ENCODE measurements at regions not wholly inside any gene's neighbourhood (a gene's known extent, or its start where the extent isn't known, plus 50 kb on each side); places are given as distances from the start of the nearest gene placed in this dataset.
"Not testable (repeated sequence)": the region's sequence is repeated elsewhere in the genome, so short reads cannot be mapped to it uniquely, and the experiment has no call there.

GRCh38 chr21:24514081-24514733 is 1093.1 kb downstream of the MRPL39 start:
- no peaks in the 10 kb centered on the region for H3K9me3 ChIP-seq (ENCODE audit: insufficient read depth, low read depth, low read length)

GRCh38 chr21:24509131-24509530 is 1098.2 kb downstream of the MRPL39 start:
- Histone ChIP-seq H3K9me3 (ENCODE audit: insufficient read depth, low read depth, low read length) (peaks cover 3% of the 10 kb centered on the region; the same call in 1 of the 2 replicates), H3K9ac (ENCODE audit: low read depth, low read length) (no peak overlapping the region), H3K4me3 (ENCODE audit: low read length) (no peak overlapping the region), H3K4me1 (ENCODE audit: insufficient read depth, low read length) (no peaks in the 10 kb centered on the region), H3K27me3 (ENCODE audit: insufficient read depth, low read length) (no peaks in the 10 kb centered on the region), H3K36me3 (ENCODE audit: insufficient read depth, low read length) (no peaks in the 10 kb centered on the region), H3K27ac (ENCODE audit: low read depth, low read length) (no peak overlapping the region)
- 100% methylated on average over 1 of the region's 1 CpG for WGBS

More at GRCh38 chr21:24514081-24514733, 1093.1 kb downstream of the MRPL39 start:
- 74% methylated on average over 4 of the region's 6 CpGs for WGBS
- Histone ChIP-seq H3K4me1 (ENCODE audit: insufficient read depth, low read length) (no peaks in the 10 kb centered on the region), H3K27me3 (ENCODE audit: insufficient read depth, low read length) (no peaks in the 10 kb centered on the region), H3K27ac (ENCODE audit: low read depth, low read length) (no peak overlapping the region), H3K36me3 (ENCODE audit: insufficient read depth, low read length) (no peaks in the 10 kb centered on the region), H3K9ac (ENCODE audit: low read depth, low read length) (no peak overlapping the region), H3K4me3 (ENCODE audit: low read length) (no peak overlapping the region)

GRCh38 chr21:24486973-24487372 is 1120.3 kb downstream of the MRPL39 start:
- H3K9ac ChIP-seq (ENCODE audit: low read depth, low read length): no peak overlapping the region
- no peaks in the 10 kb centered on the region for H3K36me3 ChIP-seq (ENCODE audit: insufficient read depth, low read length)
- no peaks in the 10 kb centered on the region for H3K9me3 ChIP-seq (ENCODE audit: insufficient read depth, low read depth, low read length)
- H3K27ac ChIP-seq (ENCODE audit: low read depth, low read length): no peak overlapping the region
- H3K4me3 ChIP-seq (ENCODE audit: low read length): no peak overlapping the region
- no CpG with 5 or more reads among the region's 1 CpG for WGBS
- H3K27me3 ChIP-seq (ENCODE audit: insufficient read depth, low read length): no peaks in the 10 kb centered on the region
- H3K4me1 ChIP-seq (ENCODE audit: insufficient read depth, low read length): no peaks in the 10 kb centered on the region

GRCh38 chr21:24483361-24483760 is 1123.9 kb downstream of the MRPL39 start:
- 88% methylated on average over 1 of the region's 1 CpG for WGBS
- H3K27ac ChIP-seq (ENCODE audit: low read depth, low read length); H3K4me3 ChIP-seq (ENCODE audit: low read length); H3K4me1 ChIP-seq (ENCODE audit: insufficient read depth, low read length); H3K36me3 ChIP-seq (ENCODE audit: insufficient read depth, low read length); H3K27me3 ChIP-seq (ENCODE audit: insufficient read depth, low read length); H3K9me3 ChIP-seq (ENCODE audit: insufficient read depth, low read depth, low read length); H3K9ac ChIP-seq (ENCODE audit: low read depth, low read length): not testable (repeated sequence)

GRCh38 chr21:24470852-24471251 is 1136.4 kb downstream of the MRPL39 start:
- no peaks in the 10 kb centered on the region for H3K4me1 ChIP-seq (ENCODE audit: insufficient read depth, low read length)
- H3K4me3 ChIP-seq (ENCODE audit: low read length): no peak overlapping the region
- H3K27ac ChIP-seq (ENCODE audit: low read depth, low read length): no peak overlapping the region
- no peak overlapping the region for H3K9ac ChIP-seq (ENCODE audit: low read depth, low read length)
- 91% methylated on average over 6 of the region's 6 CpGs for WGBS
- no peaks in the 10 kb centered on the region; the same call in 1 of the 2 replicates for H3K9me3 ChIP-seq (ENCODE audit: insufficient read depth, low read depth, low read length)
- no peaks in the 10 kb centered on the region for H3K36me3 ChIP-seq (ENCODE audit: insufficient read depth, low read length)
- no peaks in the 10 kb centered on the region for H3K27me3 ChIP-seq (ENCODE audit: insufficient read depth, low read length)

GRCh38 chr21:24456358-24456757 is 1150.9 kb downstream of the MRPL39 start:
- Histone ChIP-seq H3K27me3 (ENCODE audit: insufficient read depth, low read length) (no peaks in the 10 kb centered on the region), H3K4me1 (ENCODE audit: insufficient read depth, low read length) (no peaks in the 10 kb centered on the region), H3K4me3 (ENCODE audit: low read length) (no peak overlapping the region), H3K27ac (ENCODE audit: low read depth, low read length) (no peak overlapping the region), H3K9ac (ENCODE audit: low read depth, low read length) (no peak overlapping the region), H3K9me3 (ENCODE audit: insufficient read depth, low read depth, low read length) (no peaks in the 10 kb centered on the region), H3K36me3 (ENCODE audit: insufficient read depth, low read length) (no peaks in the 10 kb centered on the region)
- 84% methylated on average over 3 of the region's 3 CpGs for WGBS

- Histone ChIP-seq H3K4me3 (ENCODE audit: low read length) (no peak overlapping the region), H3K36me3 (ENCODE audit: insufficient read depth, low read length) (no peaks in the 10 kb centered on the region), H3K9ac (ENCODE audit: low read depth, low read length) (no peak overlapping the region), H3K9me3 (ENCODE audit: insufficient read depth, low read depth, low read length) (no peaks in the 10 kb centered on the region), H3K4me1 (ENCODE audit: insufficient read depth, low read length) (no peaks in the 10 kb centered on the region), H3K27me3 (ENCODE audit: insufficient read depth, low read length) (no peaks in the 10 kb centered on the region), H3K27ac (ENCODE audit: low read depth, low read length) (no peak overlapping the region)
- 83% methylated on average over 3 of the region's 3 CpGs for WGBS
These were observed 1157.2 kb downstream of the MRPL39 start for GRCh38 chr21:24450119-24450518.

- H3K9me3 ChIP-seq (ENCODE audit: insufficient read depth, low read depth, low read length): 0 out of 2 replicates have a peak, but pooled peaks cover 3% of the 10 kb centered on the region
- no peak overlapping the region for H3K9ac ChIP-seq (ENCODE audit: low read depth, low read length)
- WGBS: no CpG with 5 or more reads among the region's 1 CpG
- H3K36me3 ChIP-seq (ENCODE audit: insufficient read depth, low read length): no peaks in the 10 kb centered on the region
- no peaks in the 10 kb centered on the region for H3K4me1 ChIP-seq (ENCODE audit: insufficient read depth, low read length)
- H3K27me3 ChIP-seq (ENCODE audit: insufficient read depth, low read length): no peaks in the 10 kb centered on the region
- no peak overlapping the region for H3K27ac ChIP-seq (ENCODE audit: low read depth, low read length)
- no peak overlapping the region for H3K4me3 ChIP-seq (ENCODE audit: low read length)
These were observed 1161.8 kb downstream of the MRPL39 start for GRCh38 chr21:24445517-24445916.

- H3K27ac ChIP-seq (ENCODE audit: low read depth, low read length): no peak overlapping the region
- no peak overlapping the region for H3K4me3 ChIP-seq (ENCODE audit: low read length)
- no peaks in the 10 kb centered on the region for H3K27me3 ChIP-seq (ENCODE audit: insufficient read depth, low read length)
- H3K9me3 ChIP-seq (ENCODE audit: insufficient read depth, low read depth, low read length): 0 out of 2 replicates have a peak, but pooled peaks cover 3% of the 10 kb centered on the region
- H3K36me3 ChIP-seq (ENCODE audit: insufficient read depth, low read length): no peaks in the 10 kb centered on the region
- no peaks in the 10 kb centered on the region for H3K4me1 ChIP-seq (ENCODE audit: insufficient read depth, low read length)
- no peak overlapping the region for H3K9ac ChIP-seq (ENCODE audit: low read depth, low read length)
These were observed 1162.5 kb downstream of the MRPL39 start for GRCh38 chr21:24444736-24445135.

- H3K9me3 ChIP-seq (ENCODE audit: insufficient read depth, low read depth, low read length): 0 out of 2 replicates have a peak, but pooled peaks cover 5% of the 10 kb centered on the region
- H3K27me3 ChIP-seq (ENCODE audit: insufficient read depth, low read length): no peaks in the 10 kb centered on the region
- H3K36me3 ChIP-seq (ENCODE audit: insufficient read depth, low read length): no peaks in the 10 kb centered on the region
- H3K4me3 ChIP-seq (ENCODE audit: low read length): no peak overlapping the region
- H3K27ac ChIP-seq (ENCODE audit: low read depth, low read length): no peak overlapping the region
- 72% methylated on average over 1 of the region's 1 CpG for WGBS
- no peak overlapping the region for H3K9ac ChIP-seq (ENCODE audit: low read depth, low read length)
- no peaks in the 10 kb centered on the region for H3K4me1 ChIP-seq (ENCODE audit: insufficient read depth, low read length)
These were observed 1171.0 kb downstream of the MRPL39 start for GRCh38 chr21:24436236-24436635.

GRCh38 chr21:24428591-24429199 is 1178.6 kb downstream of the MRPL39 start:
- Histone ChIP-seq H3K4me1 (ENCODE audit: insufficient read depth, low read length) (no peaks in the 10 kb centered on the region), H3K27ac (ENCODE audit: low read depth, low read length) (no peak overlapping the region), H3K4me3 (ENCODE audit: low read length) (no peak overlapping the region), H3K9me3 (ENCODE audit: insufficient read depth, low read depth, low read length) (no peaks in the 10 kb centered on the region), H3K27me3 (ENCODE audit: insufficient read depth, low read length) (peaks cover 6% of the 10 kb centered on the region; the same call in 1 of the 2 replicates), H3K9ac (ENCODE audit: low read depth, low read length) (no peak overlapping the region), H3K36me3 (ENCODE audit: insufficient read depth, low read length) (no peaks in the 10 kb centered on the region)
- 88% methylated on average over 5 of the region's 8 CpGs for WGBS

Measured in HUES64 (cell line).